Neural progenitor cell (in vitro differentiated cells): ENCODE measurements at regions not wholly inside any gene's neighbourhood (a gene's known extent, or its start where the extent isn't known, plus 50 kb on each side); places are given as distances from the start of the nearest gene placed in this dataset.

ENCODE experiments used
- CTCF ChIP-seq: fragments of 200-600 bp; sonication (generic); IDR thresholded peaks from 2 replicates; pipeline ENCODE4 v1.5.1; 2017; ENCODE audit warnings: antibody characterized with exemption, mild to moderate bottlenecking
- EZH2 ChIP-seq: fragments of 200-600 bp; sonication (generic); IDR thresholded peaks from 2 replicates; pipeline ENCODE4 v1.6.1; 2017; ENCODE audit warnings: antibody characterized with exemption, mild to moderate bottlenecking, moderate library complexity
- EZH2phosphoT487 ChIP-seq: fragments of 200-600 bp; sonication (generic); IDR thresholded peaks from 2 replicates; pipeline ENCODE4 v1.6.1; 2017; ENCODE audit warnings: antibody characterized with exemption

GRCh38 chrX:924017-924416, 288.4 kb downstream of the CRLF2 start:
- TF ChIP-seq CTCF (no peak), EZH2 (no peak), EZH2phosphoT487 (no peak)
